ENCODE measurements at regions not wholly inside any gene's neighbourhood (a gene's known extent, or its start where the extent isn't known, plus 50 kb on each side); places are given as distances from the start of the nearest gene placed in this dataset.

DNA sequence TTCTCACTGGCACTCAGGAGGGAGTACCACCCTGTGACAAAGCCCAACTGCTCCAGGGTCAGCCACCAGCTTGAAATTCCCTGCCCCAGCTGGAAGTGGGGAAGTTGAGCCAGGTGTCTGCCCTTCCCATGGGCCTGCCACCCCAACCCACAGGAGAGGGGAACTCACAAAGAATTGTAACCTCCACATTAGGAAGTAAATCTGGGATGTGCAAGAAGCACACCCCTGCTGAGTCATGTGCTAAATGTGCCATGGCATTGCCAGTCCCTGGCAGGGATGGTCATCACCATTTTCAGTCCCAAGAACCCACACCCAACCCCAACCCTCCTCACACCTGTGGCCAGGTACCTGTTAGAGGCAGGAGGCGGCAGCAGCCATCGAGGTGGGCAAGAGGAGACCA, 165.2 kb upstream of the THBS1 start:
- TF ChIP-seq EZH2 (IDR thresholded peaks at IDR 0.05; ENCODE audit: low read depth, low read length, severe bottlenecking) (no peak), CHD1 (IDR thresholded peaks at IDR 0.05; ENCODE audit: low read depth, low read length) (no peak), ZNF274 (IDR thresholded peaks at IDR 0.05; ENCODE audit: borderline replicate concordance, extremely low read depth, low read length) (no peak)
- TF ChIP-seq, protein P1, sequence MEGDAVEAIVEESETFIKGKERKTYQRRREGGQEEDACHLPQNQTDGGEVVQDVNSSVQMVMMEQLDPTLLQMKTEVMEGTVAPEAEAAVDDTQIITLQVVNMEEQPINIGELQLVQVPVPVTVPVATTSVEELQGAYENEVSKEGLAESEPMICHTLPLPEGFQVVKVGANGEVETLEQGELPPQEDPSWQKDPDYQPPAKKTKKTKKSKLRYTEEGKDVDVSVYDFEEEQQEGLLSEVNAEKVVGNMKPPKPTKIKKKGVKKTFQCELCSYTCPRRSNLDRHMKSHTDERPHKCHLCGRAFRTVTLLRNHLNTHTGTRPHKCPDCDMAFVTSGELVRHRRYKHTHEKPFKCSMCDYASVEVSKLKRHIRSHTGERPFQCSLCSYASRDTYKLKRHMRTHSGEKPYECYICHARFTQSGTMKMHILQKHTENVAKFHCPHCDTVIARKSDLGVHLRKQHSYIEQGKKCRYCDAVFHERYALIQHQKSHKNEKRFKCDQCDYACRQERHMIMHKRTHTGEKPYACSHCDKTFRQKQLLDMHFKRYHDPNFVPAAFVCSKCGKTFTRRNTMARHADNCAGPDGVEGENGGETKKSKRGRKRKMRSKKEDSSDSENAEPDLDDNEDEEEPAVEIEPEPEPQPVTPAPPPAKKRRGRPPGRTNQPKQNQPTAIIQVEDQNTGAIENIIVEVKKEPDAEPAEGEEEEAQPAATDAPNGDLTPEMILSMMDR (IDR thresholded peaks at IDR 0.05; ENCODE audit: control extremely low read depth in 1 of 3, insufficient read depth in 1 of 3, low read depth in 1 of 3, low read length in 3 of 3): no peak
- TF ChIP-seq, protein P2, sequence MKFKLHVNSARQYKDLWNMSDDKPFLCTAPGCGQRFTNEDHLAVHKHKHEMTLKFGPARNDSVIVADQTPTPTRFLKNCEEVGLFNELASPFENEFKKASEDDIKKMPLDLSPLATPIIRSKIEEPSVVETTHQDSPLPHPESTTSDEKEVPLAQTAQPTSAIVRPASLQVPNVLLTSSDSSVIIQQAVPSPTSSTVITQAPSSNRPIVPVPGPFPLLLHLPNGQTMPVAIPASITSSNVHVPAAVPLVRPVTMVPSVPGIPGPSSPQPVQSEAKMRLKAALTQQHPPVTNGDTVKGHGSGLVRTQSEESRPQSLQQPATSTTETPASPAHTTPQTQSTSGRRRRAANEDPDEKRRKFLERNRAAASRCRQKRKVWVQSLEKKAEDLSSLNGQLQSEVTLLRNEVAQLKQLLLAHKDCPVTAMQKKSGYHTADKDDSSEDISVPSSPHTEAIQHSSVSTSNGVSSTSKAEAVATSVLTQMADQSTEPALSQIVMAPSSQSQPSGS (IDR thresholded peaks at IDR 0.05; ENCODE audit: low read length): no peak
